OCI-LY7 (cell line): ENCODE measurements at regions not wholly inside any gene's neighbourhood (a gene's known extent, or its start where the extent isn't known, plus 50 kb on each side); places are given as distances from the start of the nearest gene placed in this dataset.

Source experiments
- BruUV-seq: library from RNA; stranded (reverse); fragments of 400-500 nt; replicated peaks from 2 replicates; lab custom pipeline; 2021; lab: Mats Ljungman, UMichigan
- CTCF ChIA-PET: fragments of 300-600 bp; sonication (Branson Sonifier 250); formaldehyde crosslinking; loops from one replicate; lab custom pipeline; 2022; ENCODE audit warnings: antibody characterized with exemption; ENCODE audit not compliant: unreplicated experiment; lab: Charles Lee
- POLR2A ChIA-PET: fragments of 300-600 bp; sonication (Branson Sonifier 250); formaldehyde crosslinking; loops from one replicate; lab custom pipeline; 2022; ENCODE audit warnings: antibody characterized with exemption; lab: Charles Lee
- DNase-seq: peaks from one replicate; pipeline ENCODE4 v3.0.0-alpha.2; 2015; ENCODE audit warnings: low spot score
- H2AFZ ChIP-seq: fragments of 200-600 bp; sonication (generic), shearing (Covaris generic); 2 replicates; pipeline ENCODE4 v1.6.1; 2014; ENCODE audit warnings: mild to moderate bottlenecking, antibody characterized with exemption, low read length, moderate library complexity
- H3K27ac ChIP-seq: fragments of 200-600 bp; sonication (generic); 2 replicates; pipeline ENCODE4 v1.5.1; 2014; ENCODE audit warnings: mixed run types, low read depth, mild to moderate bottlenecking, moderate library complexity, low read length, inconsistent platforms; ENCODE audit not compliant: poor library complexity, severe bottlenecking
- H3K36me3 ChIP-seq: fragments of 200-600 bp; sonication (generic); 2 replicates; pipeline ENCODE4 v1.6.1; 2014; ENCODE audit warnings: mild to moderate bottlenecking, antibody characterized with exemption, low read length, moderate library complexity, mixed read lengths; ENCODE audit not compliant: insufficient read depth
- H3K4me1 ChIP-seq: fragments of 200-600 bp; sonication (generic); 2 replicates; pipeline ENCODE4 v1.5.1; 2014; ENCODE audit warnings: mild to moderate bottlenecking, low read length; ENCODE audit not compliant: insufficient read depth, poor library complexity, severe bottlenecking
- H3K4me2 ChIP-seq: fragments of 200-600 bp; sonication (generic); 2 replicates; pipeline ENCODE4 v1.6.1; 2014; ENCODE audit warnings: mild to moderate bottlenecking, low read length
- H3K4me3 ChIP-seq: fragments of 200-600 bp; sonication (generic); 2 replicates; pipeline ENCODE4 v1.5.1; 2014; ENCODE audit warnings: mild to moderate bottlenecking, low read depth, low read length; ENCODE audit not compliant: poor library complexity, severe bottlenecking
- H3K79me2 ChIP-seq: fragments of 200-600 bp; sonication (generic); 2 replicates; pipeline ENCODE4 v1.6.1; 2016; ENCODE audit warnings: low read depth, mild to moderate bottlenecking, low read length, moderate library complexity, mixed read lengths; ENCODE audit not compliant: insufficient read depth
- H3K9me2 ChIP-seq: fragments of 200-600 bp; sonication (generic); 2 replicates; pipeline ENCODE4 v1.6.1; 2016; ENCODE audit warnings: mild to moderate bottlenecking, low read length, mixed read lengths; ENCODE audit not compliant: insufficient read depth
- H3K9me3 ChIP-seq: fragments of 200-600 bp; sonication (generic); 2 replicates; pipeline ENCODE4 v1.6.1; 2014; ENCODE audit warnings: mild to moderate bottlenecking, mixed run types, low read length, mixed read lengths
- H4K20me1 ChIP-seq: fragments of 200-600 bp; sonication (generic); 2 replicates; pipeline ENCODE4 v1.6.1; 2014; ENCODE audit warnings: mild to moderate bottlenecking, antibody characterized with exemption, low read length, moderate library complexity, mixed read lengths; ENCODE audit not compliant: insufficient read depth
- CTCF ChIP-seq: fragments of 200-600 bp; sonication (generic); conservative IDR thresholded peaks from 2 replicates; pipeline ENCODE4 v1.5.1; 2014; ENCODE audit warnings: mild to moderate bottlenecking, antibody characterized with exemption, low read length, moderate library complexity, mixed read lengths
- EZH2phosphoT487 ChIP-seq: fragments of 200-600 bp; sonication (generic); IDR thresholded peaks from 2 replicates; pipeline ENCODE4 v1.6.1; 2018; ENCODE audit warnings: low read depth, borderline replicate concordance, mild to moderate bottlenecking, mixed run types, antibody characterized with exemption, low read length, moderate library complexity, mixed read lengths
- intact Hi-C: fragments of 100-400 bp; cut with micrococcal nuclease; formaldehyde crosslinking; loops from one replicate; pipeline ENCODE4 v1.10.0; 2022; ENCODE audit not compliant: unreplicated experiment

GRCh38 chr10:29849126-29849833 is 210.1 kb downstream of the JCAD start:
- POLR2A ChIA-PET = interaction anchor here (1.0 kb wide), 1 partner anchor 16 kb away, joined by 5 read pairs; no protein-coding TSS in a partner anchor
- Histone ChIP-seq H3K4me2 (no peak overlapping the region), H3K36me3 (no peaks in the 10 kb centered on the region), H4K20me1 (no peaks in the 10 kb centered on the region), H3K79me2 (no peaks in the 10 kb centered on the region), H3K9me3 (no peaks in the 10 kb centered on the region), H3K4me3 (no peak overlapping the region), H3K27ac (no peak overlapping the region), H3K4me1 (no peaks in the 10 kb centered on the region), H2AFZ (no peak overlapping the region), H3K9me2 (no peaks in the 10 kb centered on the region)
- TF ChIP-seq CTCF (no peak), EZH2phosphoT487 (no peak)
- CTCF ChIA-PET = no interaction called here
- intact Hi-C loops = no loop called here
- DNase-seq = no peak
- no TSS peak for BruUV-seq

- no peak for TF ChIP-seq EZH2phosphoT487
- TF ChIP-seq CTCF = no peak
- no TSS peak for BruUV-seq
- ChIA-PET CTCF (no interaction called here), POLR2A (no interaction called here)
- Histone ChIP-seq H3K9me2 (no peaks in the 10 kb centered on the region), H3K4me3 (no peak overlapping the region), H3K27ac (no peak overlapping the region), H3K4me2 (no peak overlapping the region), H3K9me3 (no peaks in the 10 kb centered on the region), H3K36me3 (no peaks in the 10 kb centered on the region), H2AFZ (no peak overlapping the region), H3K4me1 (no peaks in the 10 kb centered on the region), H3K79me2 (no peaks in the 10 kb centered on the region), H4K20me1 (no peaks in the 10 kb centered on the region)
- DNase-seq = no peak
- intact Hi-C loops = no loop called here
Observed at GRCh38 chr10:29846881-29847280, 212.1 kb upstream of the SVIL start.

- H3K27ac ChIP-seq = no peak overlapping the region
- no peaks in the 10 kb centered on the region for H3K9me2 ChIP-seq
- no peaks in the 10 kb centered on the region for H3K79me2 ChIP-seq
- CTCF ChIA-PET = no interaction called here
- H3K36me3 ChIP-seq = no peaks in the 10 kb centered on the region
- H3K4me1 ChIP-seq = no peaks in the 10 kb centered on the region
- H2AFZ ChIP-seq = no peak overlapping the region
- H4K20me1 ChIP-seq = no peaks in the 10 kb centered on the region
- H3K4me2 ChIP-seq = no peak overlapping the region
- no TSS peak for BruUV-seq
- no peak overlapping the region for H3K4me3 ChIP-seq
- H3K9me3 ChIP-seq = no peaks in the 10 kb centered on the region
- POLR2A ChIA-PET = interaction anchor here (0.5 kb wide), 1 partner anchor 426 kb away, joined by 3 read pairs; no protein-coding TSS in a partner anchor
- TF ChIP-seq EZH2phosphoT487 (no peak), CTCF (no peak)
- no peak for DNase-seq
- intact Hi-C loops = no loop called here
Observed at GRCh38 chr10:29845166-29845565, 210.4 kb upstream of the SVIL start.
